NCI-H2107 treated with DMSO at 0.1 percent for 48 hours (cell line): ENCODE measurements at regions not wholly inside any gene's neighbourhood (a gene's known extent, or its start where the extent isn't known, plus 50 kb on each side); places are given as distances from the start of the nearest gene placed in this dataset.
"Not testable (repeated sequence)": the region's sequence is repeated elsewhere in the genome, so short reads cannot be mapped to it uniquely, and the experiment has no call there.

Source experiments
- DNase-seq: peaks from one replicate; lab custom pipeline; 2025; ENCODE audit not compliant: unreplicated experiment; lab: John Stamatoyannopoulos, UW

DNA sequence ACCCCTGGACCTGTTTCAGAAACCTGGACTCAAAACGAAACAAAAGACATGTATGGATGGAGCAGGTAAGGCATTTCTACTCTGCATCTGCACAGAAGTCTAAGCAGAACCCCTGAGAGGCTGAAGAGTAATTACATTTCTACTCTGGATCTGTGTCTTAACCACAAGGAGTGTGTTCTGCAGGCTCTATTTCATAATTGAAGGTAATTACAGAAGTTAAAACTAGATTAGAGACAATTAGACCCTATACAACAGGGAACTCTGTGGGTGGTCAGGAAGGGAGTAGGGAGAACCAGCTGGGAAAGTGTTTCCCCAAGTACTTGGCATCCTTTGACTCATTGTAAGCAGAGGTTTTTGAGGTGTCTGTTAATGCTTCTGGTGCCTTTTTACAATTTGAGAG is 69.8 kb downstream of the IGSF1 start:
- DNase-seq: peak; percentile 70

DNA sequence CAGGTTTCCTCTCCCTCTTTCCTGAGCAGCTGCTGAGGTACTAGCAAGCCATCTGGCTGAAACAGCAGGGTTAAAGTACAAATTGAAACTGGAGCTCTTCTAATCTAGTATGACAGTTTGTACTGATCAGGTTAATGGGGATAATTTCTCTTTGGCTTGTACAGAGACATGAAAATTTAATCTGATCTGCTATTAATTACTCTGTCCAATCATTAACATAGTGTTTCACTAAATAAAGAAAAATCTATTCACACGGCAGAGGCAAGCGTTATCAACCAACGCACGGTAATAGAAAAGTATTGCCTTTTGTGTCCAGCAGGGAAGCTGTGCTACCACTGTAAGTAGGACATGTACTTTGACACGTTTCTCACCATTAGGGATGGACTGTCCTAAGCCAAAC is 71.1 kb downstream of the IGSF1 start:
- DNase-seq: no peak

GRCh38 chrX:131216828-131217227 is 72.3 kb downstream of the IGSF1 start:
- DNase-seq: no peak

DNA sequence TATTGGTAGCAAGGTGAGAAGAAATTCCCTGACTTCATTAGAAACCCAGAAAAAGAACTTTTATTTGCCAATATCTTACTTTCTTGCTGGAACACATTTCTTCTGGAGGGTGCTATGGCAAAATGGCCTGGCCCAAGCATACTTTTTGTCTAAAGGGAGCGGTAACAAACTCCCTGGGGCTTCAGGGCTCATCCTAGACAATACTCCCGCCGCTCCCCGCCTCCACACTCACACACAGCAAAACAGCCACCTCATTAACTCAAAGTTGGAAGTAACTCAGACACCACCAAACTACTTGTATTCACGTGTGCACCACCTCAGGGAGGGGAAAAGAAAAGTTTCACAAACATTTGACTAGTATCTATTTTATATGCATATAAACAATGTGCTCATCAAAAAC is 75.7 kb downstream of the IGSF1 start:
- no peak for DNase-seq

- DNase-seq: no peak
Measured at GRCh38 chrX:131202766-131203165, 86.3 kb downstream of the IGSF1 start.

GRCh38 chrX:131201986-131202385 is 87.1 kb downstream of the IGSF1 start:
- DNase-seq: no peak

DNA sequence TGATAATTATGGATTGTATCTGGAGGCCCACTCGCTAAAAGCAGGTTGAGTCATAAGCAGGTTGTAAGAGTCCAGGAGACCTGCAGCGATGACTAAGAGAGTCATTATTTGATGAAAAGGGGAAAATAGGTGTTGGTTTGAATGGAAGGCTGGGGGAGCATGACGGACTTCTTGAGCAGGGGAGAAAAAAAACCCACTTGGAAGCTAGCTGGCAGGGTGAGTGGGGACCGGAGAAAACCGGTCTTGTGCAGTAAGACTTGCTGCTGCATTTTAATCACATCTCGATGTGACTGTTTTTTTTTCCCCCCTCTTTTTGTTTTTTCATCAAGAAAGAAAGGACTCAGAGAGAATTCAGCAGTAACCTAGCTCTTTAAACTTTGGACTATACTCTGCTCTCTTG is 90.0 kb downstream of the IGSF1 start:
- no peak for DNase-seq

GRCh38 chrX:131187206-131187605 is 101.9 kb downstream of the IGSF1 start:
- DNase-seq: no peak

- no peak for DNase-seq
Measured at GRCh38 chrX:131170148-131170547, 112.0 kb downstream of the ARHGAP36 start.

DNA sequence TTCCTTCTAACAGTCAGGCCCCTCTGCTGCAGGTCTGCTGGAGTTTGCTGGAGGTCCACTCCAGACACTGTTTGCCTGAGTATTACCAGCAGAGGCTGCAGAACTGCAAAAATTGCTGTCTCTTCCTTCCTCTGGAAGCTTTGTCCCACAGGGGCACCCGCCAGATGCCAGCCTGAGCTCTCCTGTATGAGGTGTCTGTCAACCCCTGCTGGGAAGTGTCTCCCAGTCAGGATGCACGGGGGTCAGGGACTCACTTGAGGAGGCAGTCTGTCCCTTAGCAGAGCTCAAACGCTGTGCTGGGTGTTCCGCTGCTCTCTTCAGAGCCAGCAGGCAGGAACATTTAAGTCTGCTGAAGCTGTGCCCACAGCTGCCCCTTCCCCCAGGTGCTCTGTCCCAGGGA is 105.5 kb downstream of the ARHGAP36 start:
- DNase-seq: not testable (repeated sequence)

DNA sequence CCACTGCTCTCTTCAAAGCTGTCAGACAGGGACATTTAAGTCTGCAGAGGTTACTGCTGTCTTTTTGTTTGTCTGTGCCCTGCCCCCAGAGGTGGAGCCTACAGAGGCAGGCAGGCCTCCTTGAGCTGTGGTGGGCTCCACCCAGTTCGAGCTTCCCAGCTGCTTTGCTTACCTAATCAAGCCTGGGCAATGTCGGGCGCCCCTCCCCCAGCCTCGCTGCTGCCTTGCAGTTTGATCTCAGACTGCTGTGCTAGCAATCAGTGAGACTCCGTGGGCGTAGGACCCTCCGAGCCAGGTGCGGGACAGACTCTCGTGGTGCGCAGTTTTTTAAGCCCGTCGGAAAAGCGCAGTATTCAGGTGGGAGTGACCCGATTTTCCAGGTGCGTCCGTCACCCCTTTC is 99.5 kb downstream of the ARHGAP36 start:
- not testable (repeated sequence) for DNase-seq

DNA sequence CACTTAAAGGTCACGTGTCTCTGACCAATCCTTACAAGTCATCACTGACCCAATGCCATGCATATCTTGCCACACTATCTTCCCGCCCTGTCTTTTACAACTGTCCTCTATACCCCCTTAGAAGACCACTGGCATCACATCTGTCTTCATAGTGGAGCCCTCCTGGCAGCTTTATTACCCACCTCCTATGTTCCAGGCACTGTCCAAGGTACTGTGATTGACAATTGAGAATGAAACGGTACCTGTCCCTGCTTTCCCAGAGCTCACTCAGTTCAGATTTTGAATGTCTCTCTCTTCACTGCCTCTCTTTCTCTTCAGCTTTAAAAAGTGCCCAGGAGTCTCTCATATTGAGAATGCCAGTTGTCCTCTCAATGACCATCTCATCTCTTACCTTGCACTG is 88.6 kb downstream of the ARHGAP36 start:
- DNase-seq: no peak
